CD4-positive, alpha-beta T cell treated with Interleukin-17A for 1 hour (primary cell): ENCODE measurements at regions not wholly inside any gene's neighbourhood (a gene's known extent, or its start where the extent isn't known, plus 50 kb on each side); places are given as distances from the start of the nearest gene placed in this dataset.

ENCODE experiments used
- DNase-seq: peaks from one replicate; pipeline ENCODE4 v3.0.0-alpha.2; 2020

DNA sequence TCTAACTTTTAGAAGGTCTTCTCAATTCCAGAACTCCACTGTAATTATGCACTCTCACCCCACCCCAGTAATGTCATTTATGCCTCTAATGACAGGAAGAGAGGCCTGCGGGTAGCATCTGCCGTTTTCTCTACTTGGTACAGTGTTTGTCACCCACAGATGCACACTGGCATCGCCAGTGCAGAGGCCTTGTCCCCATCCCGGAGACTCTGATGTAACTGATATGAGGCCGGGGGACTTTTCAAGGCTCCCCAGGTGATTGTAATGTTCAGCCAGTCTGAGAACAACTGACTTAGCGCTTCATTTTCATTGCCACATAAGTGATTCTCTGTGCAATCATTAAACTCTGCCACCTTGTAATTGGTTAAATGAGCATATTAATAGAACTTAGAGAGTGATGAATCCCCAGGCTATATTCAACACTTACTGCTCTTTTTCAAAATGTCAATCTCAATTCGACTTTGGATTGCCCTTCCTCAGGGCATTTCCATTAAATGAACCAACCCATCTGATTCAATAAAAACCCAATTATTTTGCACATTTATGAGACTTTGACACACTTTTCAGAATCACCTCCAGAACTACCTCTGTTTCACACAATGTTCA, 113.2 kb downstream of the HERPUD2 start:
- DNase-seq = no peak

DNA sequence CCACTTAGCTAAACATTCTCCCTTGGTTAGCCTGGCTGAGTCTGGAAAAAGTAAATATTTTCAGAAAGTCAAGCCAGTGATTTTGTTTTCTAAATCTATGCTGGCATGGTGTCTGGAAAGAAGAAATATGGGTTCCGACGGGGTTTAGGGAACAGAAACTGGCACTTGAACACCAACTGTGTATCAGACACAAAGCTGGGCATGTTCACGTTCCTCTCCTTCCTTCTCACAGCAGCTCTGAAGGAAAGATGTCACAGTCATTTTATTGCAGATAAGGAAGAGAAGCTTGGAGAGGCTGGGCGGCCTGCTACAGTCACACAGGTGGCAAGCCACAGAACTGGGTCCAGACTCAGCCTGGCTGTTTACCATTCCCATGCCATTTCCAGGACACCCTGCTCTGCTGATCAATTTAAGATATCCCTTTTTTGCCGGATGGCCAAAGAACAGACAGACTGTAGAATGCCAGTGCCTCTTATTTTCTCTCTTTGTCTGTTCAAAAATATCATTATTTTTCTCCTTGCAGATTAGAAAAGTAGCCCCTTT, 118.8 kb downstream of the HERPUD2 start:
- no peak for DNase-seq

DNA sequence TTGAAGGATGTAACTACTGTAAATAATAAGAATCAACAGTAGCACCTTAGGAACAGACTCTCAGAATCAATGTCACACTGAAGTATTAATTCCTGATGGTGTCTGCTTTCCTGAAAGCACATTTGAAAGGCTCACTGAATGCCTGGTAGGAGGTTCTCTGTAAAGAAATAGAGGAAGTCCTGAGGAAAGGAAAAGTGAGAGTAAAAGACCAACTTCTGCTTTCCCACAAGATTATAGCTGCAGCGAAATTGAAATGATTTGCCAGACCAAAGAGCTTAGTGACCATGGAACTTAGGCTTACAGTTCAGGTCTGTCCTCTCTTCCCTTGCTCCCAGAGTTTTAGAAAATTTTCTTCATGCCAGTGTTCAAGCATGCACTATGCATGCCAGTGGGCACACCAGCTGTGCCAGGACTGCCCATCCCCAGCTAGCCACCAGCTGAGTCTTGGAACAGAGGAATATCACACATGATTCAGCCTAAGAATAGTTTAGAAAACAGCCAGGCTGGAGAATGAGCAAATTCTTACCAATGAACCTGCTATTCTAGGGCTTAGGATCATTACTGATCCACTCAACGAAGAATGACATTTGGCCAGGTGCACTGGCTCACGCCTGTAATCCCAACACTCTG, 123.2 kb downstream of the HERPUD2 start:
- DNase-seq = no peak

DNA sequence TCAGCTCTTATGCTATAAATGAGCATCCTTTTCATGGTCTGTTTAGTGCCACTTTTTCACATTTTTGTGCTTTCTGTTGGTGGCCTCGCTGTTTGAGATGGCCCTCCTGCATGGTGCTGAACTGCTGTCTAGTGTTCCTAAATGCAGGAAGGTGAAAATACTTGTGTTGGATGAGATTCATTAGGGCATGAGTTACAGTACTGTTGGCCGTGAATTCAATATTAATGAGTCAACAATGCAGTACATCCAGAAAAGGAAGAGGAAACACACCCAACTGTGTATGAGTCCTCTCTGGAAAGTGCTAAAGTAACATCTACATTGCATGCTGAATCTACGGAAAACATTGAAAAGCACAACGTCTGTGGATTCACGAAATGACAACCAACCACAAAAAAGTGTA, 124.0 kb downstream of the HERPUD2 start:
- no peak for DNase-seq

DNA sequence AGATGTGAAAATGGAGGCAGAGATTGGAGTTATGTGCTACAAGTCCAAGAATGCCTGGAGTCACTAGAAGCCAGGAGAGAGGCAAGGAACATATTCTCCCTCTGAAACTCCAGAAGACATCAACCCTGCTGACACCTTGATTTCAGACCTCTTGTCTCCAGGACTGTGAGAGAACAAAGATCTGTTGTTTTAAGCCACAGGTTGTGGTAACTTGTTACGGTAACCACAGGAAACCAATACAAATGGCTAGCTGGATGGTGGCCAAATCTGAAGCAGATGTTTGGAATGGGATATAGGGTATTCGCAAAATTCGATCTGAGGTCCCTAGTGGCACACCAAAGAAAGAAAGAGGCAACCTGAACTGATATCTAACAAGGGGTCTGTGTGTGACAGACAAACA, 129.0 kb downstream of the HERPUD2 start:
- no peak for DNase-seq

DNA sequence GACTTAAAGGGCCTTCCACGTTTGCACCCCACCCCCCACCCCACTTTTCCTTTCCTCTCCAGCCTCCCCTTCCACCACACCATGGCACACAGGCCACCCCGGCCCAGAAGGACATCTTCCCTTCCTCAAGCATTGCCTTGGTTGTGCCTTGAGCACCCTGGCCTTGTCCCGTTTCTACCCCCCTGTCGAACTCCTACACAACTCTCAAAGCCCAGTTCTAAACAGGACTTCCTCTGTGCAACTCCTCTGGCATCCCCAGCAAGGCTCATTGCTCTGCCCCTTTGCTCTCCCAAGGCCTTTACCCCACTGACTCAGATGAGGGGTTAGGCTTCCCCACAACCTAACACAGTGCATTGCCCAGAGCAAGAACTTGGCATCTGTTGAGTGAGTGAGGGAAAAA, 136.1 kb downstream of the HERPUD2 start:
- DNase-seq = no peak

DNA sequence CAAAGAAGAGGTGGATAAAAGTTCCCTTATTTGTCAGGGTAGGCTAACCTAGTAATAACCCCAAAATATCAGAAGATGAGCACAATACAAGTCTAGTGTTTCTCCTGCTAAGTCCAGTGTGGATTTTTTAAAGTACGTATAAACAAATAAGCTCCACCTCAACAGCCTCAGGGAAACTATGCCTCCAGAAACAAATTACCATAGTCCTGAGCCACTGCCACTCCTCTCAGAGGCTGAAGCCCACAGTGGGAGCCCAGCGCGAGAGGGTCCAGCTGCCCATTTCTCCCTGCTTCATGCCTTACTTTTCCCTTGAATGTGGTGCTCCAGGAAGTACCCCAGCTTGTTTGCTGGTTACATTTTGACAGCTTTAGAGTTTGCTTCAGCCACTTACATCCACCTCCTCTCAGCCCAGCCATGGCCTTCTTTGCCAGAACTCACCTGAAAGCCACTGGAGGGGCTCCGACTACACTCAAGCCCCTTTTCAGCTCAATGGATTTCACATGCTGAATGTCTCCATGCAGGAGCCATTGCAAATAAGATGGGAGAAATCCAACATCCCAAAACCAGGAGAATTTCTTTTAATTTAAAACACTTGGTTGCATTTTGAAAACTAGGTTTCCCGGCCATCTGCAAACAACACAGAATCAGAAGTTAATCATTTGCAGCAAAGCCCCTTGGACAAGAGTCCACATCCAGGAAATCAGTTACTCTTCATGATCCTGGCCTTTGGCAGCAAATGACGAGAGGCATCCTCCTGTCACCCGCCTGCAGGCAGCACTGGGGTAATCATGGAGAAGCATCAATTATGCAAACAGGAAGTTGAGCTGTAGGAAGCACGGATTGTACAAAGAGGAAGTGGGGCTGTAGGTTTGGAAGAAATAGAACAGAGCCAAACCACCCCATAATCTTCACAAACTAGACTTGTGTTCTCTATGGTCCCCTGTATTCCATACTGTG, 138.1 kb downstream of the HERPUD2 start:
- DNase-seq = no peak

DNA sequence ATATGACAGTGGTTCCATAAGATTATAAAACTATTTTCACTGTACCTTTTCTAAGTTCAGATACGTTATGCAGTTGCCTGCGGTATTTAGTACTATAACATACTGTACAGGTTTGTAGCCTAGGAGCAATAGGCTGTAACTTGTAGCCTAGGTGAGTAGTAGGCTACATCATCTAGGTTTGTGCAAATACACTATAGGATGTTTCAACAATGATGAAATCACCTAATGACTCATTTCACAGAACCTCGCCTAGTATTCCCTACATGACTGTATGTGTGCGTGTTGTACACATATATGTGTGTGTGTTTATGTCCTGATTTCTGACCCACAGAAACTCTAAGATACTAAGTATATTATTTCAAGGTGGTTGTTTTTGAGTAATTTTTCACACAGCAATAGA, 139.0 kb downstream of the HERPUD2 start:
- DNase-seq = no peak

DNA sequence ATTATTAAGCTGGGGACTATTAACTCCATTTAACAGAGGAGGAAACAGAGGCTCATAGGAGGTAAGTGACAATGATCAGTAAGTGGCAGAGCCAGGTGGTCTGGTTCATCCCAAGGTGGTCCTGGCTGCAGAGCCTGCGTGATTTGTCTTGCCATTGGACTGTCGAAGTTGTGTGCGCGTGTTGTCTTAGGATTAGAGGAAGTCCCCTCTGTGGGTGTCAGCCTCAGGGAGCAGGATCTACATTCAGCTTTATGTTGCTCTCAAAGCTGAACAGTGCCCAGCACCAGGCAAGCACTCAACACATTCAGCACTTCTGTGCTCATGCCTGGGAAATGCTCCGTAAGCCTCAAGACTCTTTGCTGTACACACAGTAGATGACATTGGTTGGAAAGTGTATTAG, 139.5 kb downstream of the HERPUD2 start:
- no peak for DNase-seq

DNA sequence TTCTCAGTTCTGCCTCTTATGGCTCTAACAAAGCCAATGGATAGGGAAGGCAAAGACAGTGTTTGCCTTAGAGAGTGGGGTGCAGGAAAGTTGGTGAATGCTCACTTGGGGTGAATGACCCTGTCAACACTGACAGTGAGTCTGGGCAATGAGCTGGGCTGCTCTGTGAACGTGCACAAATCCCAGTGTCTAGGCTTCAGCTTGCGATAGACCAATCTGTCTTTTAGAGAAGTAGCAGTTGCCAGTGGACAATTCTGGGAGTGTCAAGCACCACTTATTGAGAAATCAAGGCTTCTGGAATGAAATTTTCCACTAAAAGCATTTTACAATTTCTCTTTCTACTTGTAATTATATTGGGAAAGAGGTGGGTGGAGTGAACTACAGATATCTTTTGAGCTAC, 141.4 kb downstream of the HERPUD2 start:
- DNase-seq = no peak

DNA sequence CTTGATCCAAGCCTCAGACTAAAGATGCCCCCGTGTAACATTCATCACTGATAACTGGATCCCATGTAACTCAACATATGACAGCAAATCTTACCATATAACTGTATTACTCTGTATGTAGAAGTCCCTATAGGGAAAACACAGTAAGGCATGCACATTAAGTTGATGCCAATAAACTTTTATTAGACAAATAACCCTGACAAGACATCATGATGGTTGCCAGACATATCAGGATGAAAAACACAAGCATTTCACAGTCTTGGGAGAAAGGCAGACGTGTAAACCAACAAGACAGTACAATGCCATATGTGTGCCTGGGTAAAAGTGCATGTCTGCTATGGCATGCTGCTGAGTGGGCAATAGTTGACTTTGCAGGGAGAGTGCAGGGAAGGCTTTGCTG, 142.2 kb downstream of the HERPUD2 start:
- DNase-seq = no peak

DNA sequence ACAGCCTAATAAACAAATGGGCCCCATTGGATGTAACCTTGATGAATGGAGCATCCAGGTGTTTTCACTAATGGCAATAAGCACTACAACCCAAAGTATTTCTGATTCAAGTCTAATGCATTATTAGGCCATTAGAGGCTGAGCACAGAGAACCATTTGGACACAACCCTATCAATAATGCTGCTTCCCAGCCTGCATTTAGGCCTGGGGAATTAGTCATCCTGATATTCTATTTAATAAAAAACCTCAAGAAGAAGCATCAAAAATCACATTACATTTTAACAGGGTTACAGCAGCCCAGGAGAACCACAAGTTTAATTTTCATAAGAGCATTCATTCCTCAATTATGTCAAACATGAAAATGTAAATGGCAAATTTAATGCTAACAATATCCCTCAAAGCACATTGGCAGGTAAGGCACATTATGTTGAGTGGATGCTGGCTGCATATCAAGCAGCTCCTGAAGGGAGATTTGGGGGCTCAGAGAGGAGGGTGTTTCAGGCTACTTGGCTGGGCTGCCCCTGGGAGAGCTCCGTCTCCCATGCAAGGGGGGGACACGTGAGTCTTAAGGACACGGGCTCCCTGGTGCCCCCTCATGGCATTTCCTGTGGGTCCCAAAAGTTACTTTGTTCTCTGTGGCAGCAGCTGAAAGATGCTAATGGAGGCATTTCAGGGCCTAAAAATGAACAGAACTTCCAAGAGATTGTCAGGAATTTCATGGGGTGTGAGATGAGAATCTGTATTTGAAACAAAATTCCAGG, 143.4 kb downstream of the HERPUD2 start:
- DNase-seq = no peak

DNA sequence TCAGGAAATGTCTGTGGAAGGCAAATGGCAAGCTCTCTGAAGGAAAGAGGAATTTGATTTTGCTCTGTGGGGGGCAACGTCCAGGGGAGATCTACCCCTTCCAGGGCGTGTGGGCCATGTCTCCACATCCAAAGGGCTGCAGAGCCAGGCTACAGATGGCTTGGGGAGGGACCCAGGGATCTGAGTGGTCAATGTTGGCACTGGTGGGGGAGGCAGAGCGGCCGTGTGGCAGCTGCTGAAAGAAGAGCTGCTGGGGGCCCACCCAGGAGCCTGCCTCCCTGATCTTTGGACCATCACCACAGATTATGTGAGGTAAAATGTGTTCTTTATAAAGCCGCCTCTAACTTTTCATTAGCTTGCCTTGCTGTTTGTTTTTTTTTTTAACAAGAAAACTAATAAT, 144.1 kb downstream of the HERPUD2 start:
- DNase-seq = no peak

DNA sequence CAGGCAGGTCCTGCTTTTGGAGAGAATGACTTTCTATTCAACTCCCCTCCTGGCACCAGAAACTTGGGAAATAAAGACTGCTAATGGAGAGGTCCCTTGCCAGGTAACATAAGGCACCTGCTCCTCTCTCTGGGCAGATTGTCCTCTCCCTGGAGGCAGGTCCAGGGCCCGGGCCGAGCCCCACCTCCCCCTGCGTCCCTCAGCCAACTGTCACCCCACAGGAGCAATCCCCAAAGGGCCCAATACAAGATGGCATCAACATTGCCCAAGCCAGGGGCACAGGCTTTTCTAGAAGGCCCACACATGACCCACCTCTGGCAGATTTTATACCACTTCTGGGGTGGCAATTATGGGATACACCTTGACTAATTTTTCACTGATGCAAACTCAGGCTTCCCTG, 145.2 kb downstream of the HERPUD2 start:
- no peak for DNase-seq

DNA sequence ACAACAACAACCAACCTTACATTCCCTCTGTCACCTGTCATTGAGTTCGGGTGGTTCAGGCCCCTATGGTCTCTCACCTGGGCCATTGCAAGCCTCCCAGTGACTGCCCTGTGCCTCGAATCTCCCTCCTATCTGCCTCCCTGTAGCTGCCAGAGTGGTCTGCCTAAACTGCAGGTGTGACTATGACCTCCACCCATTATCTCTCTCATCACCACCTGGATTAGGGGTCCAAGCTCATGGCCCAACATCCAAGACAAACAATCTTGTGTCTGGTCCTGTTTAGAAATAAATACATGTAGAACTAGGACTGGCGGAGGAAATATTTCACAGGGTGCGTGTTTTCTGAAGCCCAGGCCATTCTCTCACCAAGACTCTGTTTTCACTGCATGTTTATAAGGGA, 146.6 kb downstream of the HERPUD2 start:
- DNase-seq = no peak

DNA sequence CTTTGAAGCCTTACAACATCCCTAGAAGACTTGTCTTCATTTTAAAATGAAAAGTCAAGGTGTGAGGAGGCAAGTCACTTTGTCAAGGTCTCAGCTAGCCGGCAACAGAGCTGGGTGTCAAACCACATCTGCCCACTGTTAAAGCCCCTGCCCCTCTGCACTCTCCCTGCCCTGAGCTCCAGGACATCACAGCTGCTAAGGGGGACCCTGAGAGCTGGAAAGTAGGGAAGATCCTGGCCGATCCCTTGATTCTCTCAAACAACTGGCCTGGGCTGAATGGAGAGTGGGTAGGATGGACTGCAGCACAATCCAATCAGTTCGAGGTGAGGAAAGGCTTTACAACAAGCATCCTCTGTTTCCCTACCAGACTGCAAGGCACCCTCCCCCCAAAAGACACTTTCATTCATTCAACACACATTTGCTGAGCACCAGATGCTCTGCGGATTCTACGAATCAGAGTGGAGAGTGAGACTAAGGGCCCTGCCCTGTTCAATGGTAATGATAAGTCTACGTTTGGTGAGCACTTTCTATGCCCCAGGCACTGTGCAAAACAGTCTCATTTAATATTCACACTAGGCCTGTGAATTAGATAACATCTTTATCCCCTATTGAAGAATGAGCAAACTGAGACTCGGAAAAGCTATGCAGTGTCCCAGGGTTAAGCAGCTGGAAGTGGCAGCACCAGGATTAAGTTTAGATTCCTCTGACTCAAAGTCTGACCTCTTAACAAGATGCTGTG, 148.1 kb downstream of the HERPUD2 start:
- no peak for DNase-seq

DNA sequence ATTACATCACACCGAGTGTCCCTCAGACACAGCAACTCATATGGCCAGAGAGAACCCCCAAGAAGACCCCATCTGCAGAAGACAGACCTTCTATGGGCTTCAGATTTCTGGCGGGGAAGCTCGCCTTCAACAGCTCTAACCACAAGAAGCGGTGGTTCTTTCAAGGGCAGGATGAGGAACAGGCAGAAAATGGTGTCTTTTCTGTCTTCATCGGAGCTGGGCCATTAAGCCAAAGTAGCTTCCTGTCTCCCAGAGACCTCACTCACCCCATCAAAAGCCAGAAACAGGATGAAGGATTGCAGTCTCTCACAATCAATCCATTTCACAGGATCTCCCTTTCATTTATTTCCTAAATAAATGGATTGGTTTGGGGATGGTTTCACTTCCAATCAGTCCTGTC, 149.1 kb downstream of the HERPUD2 start:
- no peak for DNase-seq

DNA sequence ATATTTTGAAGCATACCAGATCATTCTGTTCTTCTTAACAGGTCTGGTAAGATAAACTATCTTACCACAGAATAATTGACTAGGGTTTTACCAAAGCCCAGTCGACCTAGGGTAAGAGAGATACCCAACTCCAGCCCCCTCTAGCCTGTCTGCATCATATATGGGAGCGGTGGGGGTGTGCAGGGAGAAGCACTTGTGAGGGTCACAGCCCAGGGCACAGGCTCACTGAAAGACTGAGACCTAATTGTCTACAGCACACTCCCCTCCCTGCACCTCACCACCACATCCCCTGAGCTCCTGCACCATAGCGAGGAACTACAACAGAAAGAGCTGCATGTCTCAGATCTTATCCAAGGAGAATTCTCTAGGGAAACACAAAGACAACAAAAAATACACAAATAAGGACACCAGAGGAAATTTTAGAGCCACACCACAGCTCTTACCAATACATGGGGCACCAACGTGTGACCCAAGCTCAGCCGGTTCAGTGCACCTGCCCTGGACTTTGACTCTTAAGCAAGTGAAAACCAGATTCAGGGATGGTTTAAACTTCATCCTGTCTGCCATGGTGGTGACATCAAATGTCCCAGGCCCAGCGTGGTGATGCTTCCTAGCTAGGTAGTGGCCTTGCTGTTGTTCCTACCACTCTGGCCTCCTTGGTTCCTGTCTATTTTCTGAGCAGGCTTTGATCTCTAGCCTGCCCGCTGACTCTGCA, 150.8 kb downstream of the HERPUD2 start:
- DNase-seq = no peak

DNA sequence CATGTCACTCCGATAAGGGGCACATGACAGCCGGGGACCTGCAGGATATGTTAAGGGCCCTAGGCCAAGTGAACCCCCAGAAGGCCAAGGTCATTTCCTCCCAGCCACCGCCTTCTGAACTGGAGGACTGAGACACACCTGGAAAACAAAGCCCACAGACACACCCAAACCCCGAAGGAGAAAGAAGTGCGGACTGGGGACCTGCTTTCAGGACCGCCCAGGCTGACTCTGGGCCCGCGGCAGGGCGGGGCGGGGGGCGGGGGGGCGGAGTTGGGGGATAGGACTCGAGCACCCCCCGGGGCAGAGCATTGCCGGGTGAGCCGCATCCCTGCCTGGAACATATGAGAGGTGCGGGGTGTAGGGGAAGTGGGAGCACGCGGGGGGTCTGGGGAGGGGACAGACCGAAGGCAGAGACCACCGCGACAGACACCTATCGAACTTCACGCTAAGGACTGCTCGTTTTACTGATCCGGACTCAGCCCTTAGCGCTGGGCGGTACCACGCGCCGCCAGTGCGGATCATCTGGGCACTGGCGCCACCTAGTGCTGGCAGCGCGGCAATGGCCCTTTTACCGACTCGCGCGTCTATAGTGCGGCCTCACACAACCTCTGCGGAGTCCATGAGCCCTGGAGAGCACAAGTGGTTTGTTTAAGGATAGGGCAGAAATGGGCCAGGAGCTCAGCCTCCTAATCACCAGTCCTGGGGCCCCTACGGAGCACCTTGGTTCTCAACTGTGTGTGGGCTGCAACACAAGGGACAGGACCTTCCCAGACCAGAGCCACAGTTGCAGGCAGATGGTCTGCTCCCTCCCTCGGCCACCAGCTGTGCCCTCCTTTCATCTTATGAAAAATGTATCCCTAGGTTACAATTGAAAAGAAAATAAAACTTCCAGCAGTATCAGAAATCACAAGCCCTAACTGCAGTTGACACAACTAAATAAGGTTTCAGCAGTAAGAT, 157.6 kb downstream of the HERPUD2 start:
- peak; percentile 75 for DNase-seq

DNA sequence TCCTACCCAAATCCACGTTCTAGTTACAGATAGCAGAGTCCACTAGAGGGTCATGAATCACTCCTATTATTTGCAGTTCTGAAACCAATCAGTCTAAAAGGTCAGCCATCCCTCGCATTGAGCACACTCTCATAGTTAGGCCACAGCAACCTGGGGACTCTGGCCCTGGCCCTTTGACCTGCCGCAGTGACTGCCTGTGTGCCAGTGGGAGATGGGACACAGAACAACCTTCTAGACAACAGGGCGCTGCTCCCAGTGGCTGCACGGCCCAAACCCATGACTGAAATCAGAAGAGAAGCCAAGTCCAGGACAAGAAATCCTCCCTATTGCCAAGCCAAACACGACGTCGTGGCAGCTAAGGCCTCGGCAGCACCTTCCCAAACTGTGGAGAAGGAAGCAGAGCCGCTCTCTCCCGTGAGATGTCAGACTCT, 158.5 kb downstream of the HERPUD2 start:
- no peak for DNase-seq
